ENCODE measurements at regions not wholly inside any gene's neighbourhood (a gene's known extent, or its start where the extent isn't known, plus 50 kb on each side); places are given as distances from the start of the nearest gene placed in this dataset.

- TF ChIP-seq, protein P1, sequence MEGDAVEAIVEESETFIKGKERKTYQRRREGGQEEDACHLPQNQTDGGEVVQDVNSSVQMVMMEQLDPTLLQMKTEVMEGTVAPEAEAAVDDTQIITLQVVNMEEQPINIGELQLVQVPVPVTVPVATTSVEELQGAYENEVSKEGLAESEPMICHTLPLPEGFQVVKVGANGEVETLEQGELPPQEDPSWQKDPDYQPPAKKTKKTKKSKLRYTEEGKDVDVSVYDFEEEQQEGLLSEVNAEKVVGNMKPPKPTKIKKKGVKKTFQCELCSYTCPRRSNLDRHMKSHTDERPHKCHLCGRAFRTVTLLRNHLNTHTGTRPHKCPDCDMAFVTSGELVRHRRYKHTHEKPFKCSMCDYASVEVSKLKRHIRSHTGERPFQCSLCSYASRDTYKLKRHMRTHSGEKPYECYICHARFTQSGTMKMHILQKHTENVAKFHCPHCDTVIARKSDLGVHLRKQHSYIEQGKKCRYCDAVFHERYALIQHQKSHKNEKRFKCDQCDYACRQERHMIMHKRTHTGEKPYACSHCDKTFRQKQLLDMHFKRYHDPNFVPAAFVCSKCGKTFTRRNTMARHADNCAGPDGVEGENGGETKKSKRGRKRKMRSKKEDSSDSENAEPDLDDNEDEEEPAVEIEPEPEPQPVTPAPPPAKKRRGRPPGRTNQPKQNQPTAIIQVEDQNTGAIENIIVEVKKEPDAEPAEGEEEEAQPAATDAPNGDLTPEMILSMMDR (IDR thresholded peaks at IDR 0.05; ENCODE audit: borderline replicate concordance, control extremely low read depth, extremely low read depth, insufficient read depth, missing control alignments): no peak
- in situ Hi-C loops (cut with MboI; ENCODE audit: low sequenced_read_pairs, unreplicated experiment): no loop called here
These were observed 1527.3 kb downstream of the TECRL start for GRCh38 chr4:62881901-62882300.

GRCh38 chr4:62881210-62881609 is 1528.0 kb downstream of the TECRL start:
- TF ChIP-seq, protein P1 (IDR thresholded peaks at IDR 0.05; ENCODE audit: borderline replicate concordance, control extremely low read depth, extremely low read depth, insufficient read depth, missing control alignments): no peak
- DNase-seq (ENCODE audit: low spot score): no peak
- in situ Hi-C loops (cut with MboI; ENCODE audit: low sequenced_read_pairs, unreplicated experiment): no loop called here

More at GRCh38 chr4:62881901-62882300, 1527.3 kb downstream of the TECRL start:
- DNase-seq (ENCODE audit: low spot score): no peak

GRCh38 chr4:62872856-62873255 is 1536.4 kb downstream of the TECRL start:
- no peak for DNase-seq (ENCODE audit: low spot score)
- in situ Hi-C loops (cut with MboI; ENCODE audit: low sequenced_read_pairs, unreplicated experiment): no loop called here
- TF ChIP-seq, protein P1 (IDR thresholded peaks at IDR 0.05; ENCODE audit: borderline replicate concordance, control extremely low read depth, extremely low read depth, insufficient read depth, missing control alignments): no peak

GRCh38 chr4:62871078-62871477 is 1538.2 kb downstream of the TECRL start:
- TF ChIP-seq, protein P1 (IDR thresholded peaks at IDR 0.05; ENCODE audit: borderline replicate concordance, control extremely low read depth, extremely low read depth, insufficient read depth, missing control alignments): no peak
- in situ Hi-C loops (cut with MboI; ENCODE audit: low sequenced_read_pairs, unreplicated experiment): no loop called here
- no peak for DNase-seq (ENCODE audit: low spot score)

- in situ Hi-C loops (cut with MboI; ENCODE audit: low sequenced_read_pairs, unreplicated experiment): no loop called here
- no peak for DNase-seq (ENCODE audit: low spot score)
- TF ChIP-seq, protein P1 (IDR thresholded peaks at IDR 0.05; ENCODE audit: borderline replicate concordance, control extremely low read depth, extremely low read depth, insufficient read depth, missing control alignments): no peak
These were observed 1538.8 kb downstream of the TECRL start for GRCh38 chr4:62870451-62870850.

- TF ChIP-seq, protein P1 (IDR thresholded peaks at IDR 0.05; ENCODE audit: borderline replicate concordance, control extremely low read depth, extremely low read depth, insufficient read depth, missing control alignments): no peak
- no peak for DNase-seq (ENCODE audit: low spot score)
- in situ Hi-C loops (cut with MboI; ENCODE audit: low sequenced_read_pairs, unreplicated experiment): no loop called here
These were observed 1544.0 kb downstream of the TECRL start for GRCh38 chr4:62865261-62865660.

DNA sequence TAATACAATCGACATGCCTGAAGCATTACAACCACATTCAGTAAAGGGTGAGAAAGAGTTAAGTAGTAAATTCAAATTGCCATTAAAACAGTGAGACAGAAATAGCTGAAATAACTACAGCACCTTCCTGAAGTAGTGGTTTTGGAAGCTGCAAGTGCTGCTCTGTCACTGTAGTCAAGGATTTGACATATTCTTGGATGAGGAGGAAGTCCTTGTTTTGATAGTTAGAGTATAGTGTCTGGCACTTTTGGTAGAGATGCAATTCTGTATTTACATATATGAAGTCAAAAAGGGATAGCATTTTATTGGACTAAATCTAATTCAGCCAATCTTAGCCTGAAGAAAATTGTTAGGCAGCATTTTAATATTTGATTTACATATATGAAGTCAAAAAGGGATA is 1559.6 kb downstream of the TECRL start:
- in situ Hi-C loops (cut with MboI; ENCODE audit: low sequenced_read_pairs, unreplicated experiment): no loop called here
- no peak for DNase-seq (ENCODE audit: low spot score)
- TF ChIP-seq, protein P1 (IDR thresholded peaks at IDR 0.05; ENCODE audit: borderline replicate concordance, control extremely low read depth, extremely low read depth, insufficient read depth, missing control alignments): no peak
